ENCODE measurements at regions not wholly inside any gene's neighbourhood (a gene's known extent, or its start where the extent isn't known, plus 50 kb on each side); places are given as distances from the start of the nearest gene placed in this dataset.

DNA sequence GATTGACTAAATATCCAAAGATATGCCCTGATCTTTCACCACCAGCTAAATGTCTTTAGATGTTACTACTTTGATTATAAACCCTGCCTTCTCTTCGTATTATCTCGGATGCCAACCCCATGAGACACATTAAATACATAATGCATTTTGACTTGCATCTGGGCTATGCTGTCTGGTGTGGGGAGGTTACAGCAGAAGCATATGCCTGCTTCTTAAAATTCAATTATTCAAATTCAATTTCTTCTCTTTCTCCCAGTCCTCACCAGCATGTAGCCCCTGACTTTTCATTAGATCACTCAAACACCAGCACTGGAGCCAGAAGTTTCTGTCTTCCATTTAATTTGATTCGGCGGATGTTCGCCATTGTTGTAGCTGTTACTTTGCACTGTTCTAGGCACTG lies 360.7 kb upstream of the CAMK1G start:
- DNase-seq (ENCODE audit: low spot score), result no peak

DNA sequence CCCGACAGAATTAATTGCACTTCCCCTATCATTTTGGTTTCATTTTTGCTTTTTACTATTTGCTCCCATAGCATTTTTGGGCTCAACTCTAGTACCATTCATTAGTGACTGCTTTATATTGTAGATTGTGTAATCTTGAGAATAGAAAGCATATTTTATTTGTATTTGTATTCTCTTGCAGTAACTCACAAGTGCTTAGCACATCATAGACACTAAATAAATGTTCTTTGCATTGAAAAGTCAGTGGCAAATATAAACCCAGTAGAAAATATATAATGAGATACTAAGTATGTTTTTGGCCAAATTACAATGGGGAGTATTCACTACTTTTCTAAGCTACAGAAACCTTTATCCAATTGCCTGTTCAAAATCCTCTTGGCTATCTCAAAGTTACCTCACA lies 359.7 kb upstream of the CAMK1G start:
- DNase-seq (ENCODE audit: low spot score), result no peak

DNA sequence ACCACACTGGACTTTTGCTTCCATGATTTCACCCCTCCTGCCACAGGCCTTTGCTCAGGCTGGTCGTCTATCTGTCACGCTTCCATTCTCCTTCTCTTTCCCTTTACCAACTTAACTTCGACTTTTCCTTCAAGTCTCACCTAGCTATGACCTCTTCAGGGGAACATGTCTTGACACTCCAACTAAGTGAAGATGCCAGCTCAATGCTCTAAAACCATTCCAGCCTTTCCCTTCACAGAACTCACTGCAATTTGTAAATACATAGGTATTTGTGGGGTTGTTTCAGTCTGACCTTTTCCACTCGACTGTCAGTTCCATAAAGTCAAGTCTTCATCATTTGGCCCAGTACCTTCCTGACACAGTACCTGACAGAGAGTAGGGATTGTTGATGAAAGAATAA lies 358.6 kb upstream of the CAMK1G start:
- DNase-seq (ENCODE audit: low spot score), result no peak

DNA sequence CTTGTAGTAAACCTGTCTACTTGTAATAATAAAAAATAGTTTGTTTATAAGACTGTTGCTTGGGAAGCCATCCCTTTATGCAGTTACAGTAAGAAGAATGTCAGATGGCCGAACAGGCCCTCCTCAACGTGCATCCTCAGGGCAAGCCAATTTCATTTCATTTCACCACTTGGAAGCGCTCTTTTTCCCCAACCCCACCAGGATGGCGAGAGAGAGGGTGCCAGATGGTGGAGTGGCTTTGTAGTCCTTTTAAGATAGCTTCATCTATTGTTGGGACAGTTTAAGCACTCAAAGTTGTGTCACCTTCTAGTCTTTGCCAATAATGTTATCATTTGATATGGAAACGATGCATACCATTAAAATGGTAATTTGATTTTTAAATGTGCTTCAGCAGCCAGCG lies 356.3 kb upstream of the CAMK1G start:
- DNase-seq (ENCODE audit: low spot score), result no peak

DNA sequence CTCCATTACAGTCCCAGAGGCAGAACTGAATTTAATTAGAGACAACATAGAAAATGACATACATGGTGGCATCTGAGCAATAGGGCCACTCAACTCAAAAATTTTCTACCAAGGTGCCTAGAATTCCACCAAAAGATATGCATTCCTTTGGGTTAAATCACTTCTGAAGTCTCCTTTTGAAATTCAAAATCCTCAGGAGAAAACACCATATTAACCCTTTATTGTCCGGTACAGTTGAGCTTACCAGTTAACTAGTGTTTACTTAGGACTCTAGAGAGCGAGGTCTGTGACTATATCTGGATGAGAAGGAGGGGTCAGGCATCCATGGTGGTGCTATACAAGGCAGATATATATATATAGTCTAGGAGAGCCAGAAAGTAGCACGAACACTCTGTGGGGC lies 355.6 kb upstream of the CAMK1G start:
- DNase-seq (ENCODE audit: low spot score), result no peak

DNA sequence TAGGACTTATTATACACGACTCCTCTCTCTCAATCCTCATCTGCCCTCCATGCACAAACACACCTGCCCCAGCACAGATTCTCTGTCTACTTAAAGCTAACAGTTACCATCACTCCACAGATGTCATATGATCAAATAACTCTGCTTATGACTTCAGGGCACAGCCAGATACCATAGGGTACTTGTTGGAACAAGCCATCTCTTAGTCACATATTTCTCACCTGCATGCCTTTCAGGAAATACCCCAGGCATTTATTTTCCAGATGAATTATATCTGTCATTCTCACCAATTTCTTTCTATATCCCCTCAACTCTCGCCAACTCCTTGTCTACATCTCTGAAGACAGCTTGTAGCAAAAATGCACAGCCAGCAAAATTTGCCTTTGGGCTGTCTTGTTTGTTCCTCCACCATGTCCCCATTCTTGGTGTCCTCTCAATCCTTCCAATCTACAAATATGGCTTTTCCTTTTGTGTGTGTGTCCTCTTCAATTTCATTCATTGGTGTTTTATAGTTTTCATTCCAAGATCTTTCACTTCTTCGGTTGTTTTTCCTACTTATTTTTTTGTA lies 353.9 kb upstream of the CAMK1G start:
- DNase-seq (ENCODE audit: low spot score), result no peak

DNA sequence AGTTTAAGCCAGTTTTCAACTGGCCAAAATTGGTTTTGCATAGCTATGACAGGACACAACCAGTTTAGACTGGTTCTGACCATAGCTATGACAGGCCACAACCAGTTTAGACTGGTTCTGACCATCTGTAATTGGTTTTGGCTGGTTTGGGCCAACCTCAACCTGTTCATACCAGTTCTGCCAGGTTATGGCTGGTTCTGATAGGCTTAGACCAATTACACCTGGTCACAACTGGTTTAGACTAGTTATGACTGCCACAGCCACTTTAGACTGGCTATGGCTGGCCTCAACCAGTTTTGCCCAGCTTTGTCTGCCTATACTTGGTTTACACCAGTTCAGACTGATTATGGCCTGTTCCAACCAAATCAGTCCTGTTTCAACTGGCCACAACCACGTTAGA lies 353.2 kb upstream of the CAMK1G start:
- DNase-seq (ENCODE audit: low spot score), result no peak

DNA sequence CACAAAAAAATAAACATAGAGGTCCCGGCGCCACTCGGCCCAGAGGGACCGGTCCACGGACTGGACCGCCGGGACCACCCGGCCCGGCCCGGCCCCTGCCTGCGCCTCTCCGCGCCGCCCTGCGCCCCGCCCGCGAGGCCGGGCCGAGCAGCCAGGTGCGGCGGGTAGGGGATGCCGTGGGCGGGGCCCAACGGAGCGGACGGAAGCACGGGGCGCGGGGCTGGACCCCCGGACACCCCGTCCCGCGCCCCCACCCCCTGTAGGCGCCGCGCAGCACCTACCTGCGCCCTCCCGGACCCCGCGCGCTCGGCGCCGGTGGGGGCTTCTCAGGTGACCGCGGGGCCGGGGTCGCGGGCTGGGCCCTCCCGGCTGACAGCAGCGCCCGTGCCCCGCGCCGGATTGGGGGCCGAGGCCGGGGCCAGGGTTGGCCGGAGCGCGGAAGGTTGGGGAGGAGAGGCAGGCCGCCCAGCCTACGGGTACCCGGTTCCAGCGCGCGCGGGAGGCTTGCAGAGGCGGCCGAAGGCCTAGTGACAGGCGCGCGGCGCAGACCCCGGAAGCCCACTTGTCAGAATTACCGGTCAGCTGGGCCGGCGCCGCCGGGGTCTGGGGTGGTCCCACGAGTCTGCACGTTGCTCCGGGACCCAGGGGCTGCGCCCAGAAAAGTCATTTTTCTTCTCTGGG lies 351.9 kb upstream of the CAMK1G start:
- DNase-seq (ENCODE audit: low spot score), result no peak

DNA sequence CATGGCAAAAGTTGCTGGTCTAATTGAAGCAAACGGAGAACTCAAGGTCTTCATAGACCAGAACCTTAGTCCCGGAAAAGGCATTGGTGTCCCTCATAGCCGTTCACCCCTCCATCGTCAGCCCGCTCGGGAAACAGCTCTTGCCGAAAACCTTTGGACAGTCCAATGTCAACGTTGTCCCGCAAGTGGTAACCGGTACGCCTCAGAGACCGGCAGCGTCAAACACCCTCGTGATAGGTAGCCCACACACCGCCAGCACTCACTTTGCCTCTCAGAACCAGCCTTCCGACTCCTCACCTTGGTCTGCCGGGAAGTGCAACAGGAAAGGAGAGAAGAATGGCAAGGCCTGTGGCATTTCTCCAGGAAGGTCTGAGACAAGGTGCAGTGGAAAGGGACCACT lies 351.3 kb upstream of the CAMK1G start:
- DNase-seq (ENCODE audit: low spot score), result no peak

DNA sequence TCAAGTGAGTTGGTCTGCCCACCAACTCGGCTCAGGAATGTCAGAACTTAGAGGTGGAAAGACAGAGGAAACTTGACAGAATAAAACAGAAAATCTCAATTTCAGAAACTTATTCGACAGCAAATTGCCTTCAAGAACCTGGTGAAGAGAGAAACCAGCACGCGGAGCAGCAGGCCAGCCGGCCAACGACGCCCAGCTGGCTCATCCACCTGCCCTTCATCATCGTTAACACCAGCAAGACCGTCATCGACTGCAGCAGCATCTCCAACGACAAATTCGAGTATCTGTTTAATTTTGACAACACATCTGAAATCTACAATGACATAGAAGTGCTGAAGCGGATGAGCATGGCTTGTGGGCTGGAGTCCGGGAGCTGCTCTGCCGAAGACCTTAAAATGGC lies 350.8 kb upstream of the CAMK1G start:
- DNase-seq (ENCODE audit: low spot score), result no peak

DNA sequence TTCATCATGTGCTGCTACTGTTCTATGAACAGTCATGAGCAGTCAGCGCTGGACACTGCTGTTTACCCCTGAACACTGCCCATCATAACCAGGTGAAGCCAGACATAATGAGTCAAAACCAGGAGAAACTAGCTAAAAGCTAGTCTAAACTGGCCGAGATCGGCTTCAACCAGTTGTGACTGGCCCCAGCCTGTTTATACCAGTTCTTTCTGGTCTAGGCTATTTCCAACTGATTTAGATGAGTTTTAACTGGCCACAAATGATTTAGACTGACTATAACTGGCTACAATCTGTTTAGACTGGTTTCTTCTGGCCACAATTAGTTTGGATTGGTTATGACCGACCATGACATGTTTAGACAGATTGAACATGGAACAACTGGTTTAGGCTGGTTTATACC lies 348.3 kb upstream of the CAMK1G start:
- no peak for DNase-seq (ENCODE audit: low spot score)

DNA sequence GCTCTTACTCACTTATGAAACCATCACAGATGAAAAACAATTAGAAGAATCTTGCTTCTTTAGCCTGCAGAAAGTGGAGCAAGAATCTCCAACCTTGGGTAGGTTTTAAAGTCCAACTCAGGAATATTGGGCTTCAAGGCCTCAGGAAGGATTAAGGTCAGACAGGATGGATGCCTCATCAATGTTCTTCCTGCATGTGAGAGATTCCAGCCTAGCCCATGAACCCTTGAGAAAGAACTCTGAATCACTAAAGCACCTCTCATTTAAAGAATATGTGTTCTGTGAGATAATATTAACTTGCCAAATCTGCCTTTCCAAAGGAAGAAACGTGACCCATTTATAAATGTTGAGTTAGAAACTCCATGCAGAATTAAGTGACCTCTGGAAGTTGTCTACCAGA lies 345.2 kb upstream of the CAMK1G start:
- DNase-seq (ENCODE audit: low spot score), result no peak

DNA sequence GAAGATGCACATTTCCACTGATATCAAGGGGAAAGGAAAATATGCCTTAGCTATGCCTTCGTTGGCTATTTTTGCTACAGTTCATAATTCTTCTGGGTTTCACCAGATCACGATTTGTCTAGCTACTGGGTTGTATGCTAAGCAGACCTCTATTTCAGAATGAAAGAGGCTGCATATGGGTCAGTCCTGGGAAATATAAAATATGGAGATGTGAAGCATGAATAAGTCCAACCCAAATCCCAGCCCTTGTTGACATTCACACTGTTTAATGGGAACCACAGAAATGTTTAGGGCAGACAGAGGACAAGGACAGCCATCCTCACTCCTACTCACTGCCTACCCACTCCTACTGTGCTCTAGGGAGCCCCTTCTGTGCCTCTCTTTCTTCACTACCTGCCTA lies 343.2 kb upstream of the CAMK1G start:
- no peak for DNase-seq (ENCODE audit: low spot score)

DNA sequence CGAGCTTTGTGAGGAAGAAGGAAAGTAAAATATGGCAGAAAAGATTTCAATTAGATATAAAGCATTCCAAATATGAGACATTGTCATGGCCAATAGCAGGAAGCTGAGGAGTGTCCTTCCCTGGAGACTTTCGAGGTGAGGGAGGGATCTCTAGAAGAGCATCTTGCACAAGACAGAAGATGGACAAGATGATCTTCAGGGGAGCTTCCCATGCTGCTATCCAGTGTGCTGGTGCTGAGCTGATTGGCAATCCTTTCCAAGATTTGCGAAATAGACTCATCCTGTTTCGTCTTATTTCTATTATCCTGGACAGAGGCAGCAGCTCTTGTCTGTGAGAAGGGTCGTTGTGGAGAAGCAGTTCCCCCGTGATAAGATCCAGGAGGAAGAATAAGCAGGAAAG lies 342.0 kb upstream of the CAMK1G start:
- DNase-seq (ENCODE audit: low spot score), result no peak

DNA sequence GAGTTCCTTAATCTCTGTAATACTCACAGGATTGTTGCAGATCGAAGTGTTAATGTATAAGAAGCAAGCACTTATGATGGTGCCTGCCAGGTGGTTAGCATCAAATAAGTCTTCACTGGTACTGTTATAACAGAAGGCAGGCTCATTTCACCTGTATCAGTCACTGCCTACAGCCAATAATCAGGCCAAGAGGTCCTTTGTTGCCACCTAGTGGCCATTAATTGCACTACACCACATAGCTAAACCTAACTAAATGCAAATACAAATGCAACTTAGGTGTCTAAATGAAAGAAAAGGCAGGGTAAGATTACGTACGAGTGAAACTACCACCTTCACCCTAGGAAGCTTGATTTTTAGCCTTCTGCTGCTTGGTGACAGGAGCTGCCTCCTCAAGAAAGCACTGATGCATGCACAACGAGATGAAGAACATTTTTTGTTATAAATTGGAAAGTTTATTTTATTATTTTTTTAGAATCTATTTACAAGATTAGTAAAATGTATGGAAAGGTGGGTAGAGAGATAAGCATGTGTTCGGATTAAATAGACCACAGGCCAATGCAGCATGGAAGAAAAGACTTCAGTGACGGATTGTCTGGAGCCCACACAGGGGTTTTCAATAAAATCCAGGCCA lies 334.8 kb upstream of the CAMK1G start:
- DNase-seq (ENCODE audit: low spot score), result peak; percentile 52

DNA sequence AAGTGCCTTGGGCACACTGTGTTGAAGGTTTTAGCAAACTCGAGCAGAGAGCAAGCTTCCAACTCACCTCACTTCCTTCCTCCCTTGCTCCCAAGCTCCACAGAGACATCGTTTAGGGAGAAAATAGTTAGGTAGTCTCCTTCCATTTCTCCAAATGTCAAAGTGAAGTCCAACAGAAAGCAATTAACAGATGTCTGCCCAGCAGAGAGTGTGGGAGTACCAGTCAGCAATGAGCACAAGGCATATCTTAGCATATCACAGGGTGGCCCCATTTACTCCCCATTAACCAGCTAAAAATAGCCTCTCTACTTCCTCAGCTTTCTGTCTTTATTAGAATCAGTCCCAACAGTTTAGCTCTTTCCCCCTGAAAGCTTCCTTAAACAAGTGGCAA lies 334.2 kb upstream of the CAMK1G start:
- no peak for DNase-seq (ENCODE audit: low spot score)

DNA sequence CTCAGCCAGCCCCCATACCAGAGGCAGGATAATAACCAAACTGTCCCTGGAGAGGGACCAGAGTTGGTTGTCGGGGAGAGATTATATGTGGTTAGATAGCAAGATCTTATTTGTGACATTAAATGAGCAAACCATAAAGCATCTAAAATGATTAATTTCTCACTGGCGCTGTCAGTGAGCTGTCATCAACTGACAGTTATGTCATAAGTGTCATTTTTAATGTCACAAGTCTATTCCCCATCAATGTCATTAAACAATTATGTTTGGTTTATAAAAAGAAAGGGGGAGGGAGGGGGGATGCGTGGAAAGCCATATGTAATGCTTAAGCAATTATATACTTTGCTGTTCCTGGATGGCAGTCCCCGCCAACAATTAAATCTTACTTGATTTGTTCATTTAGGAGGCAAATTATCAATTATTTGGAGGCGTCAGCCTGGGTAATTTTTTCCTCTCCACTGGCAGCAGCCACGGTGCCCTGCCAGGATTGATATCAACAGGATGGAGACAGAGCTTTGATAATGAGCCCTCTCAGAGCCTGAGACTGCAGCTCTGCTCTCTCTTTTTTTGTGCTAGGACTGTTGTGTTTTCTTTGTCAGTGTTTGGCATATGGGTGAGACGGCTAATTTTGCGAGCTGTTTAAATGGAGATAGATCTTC lies 333.6 kb upstream of the CAMK1G start:
- no peak for DNase-seq (ENCODE audit: low spot score)

DNA sequence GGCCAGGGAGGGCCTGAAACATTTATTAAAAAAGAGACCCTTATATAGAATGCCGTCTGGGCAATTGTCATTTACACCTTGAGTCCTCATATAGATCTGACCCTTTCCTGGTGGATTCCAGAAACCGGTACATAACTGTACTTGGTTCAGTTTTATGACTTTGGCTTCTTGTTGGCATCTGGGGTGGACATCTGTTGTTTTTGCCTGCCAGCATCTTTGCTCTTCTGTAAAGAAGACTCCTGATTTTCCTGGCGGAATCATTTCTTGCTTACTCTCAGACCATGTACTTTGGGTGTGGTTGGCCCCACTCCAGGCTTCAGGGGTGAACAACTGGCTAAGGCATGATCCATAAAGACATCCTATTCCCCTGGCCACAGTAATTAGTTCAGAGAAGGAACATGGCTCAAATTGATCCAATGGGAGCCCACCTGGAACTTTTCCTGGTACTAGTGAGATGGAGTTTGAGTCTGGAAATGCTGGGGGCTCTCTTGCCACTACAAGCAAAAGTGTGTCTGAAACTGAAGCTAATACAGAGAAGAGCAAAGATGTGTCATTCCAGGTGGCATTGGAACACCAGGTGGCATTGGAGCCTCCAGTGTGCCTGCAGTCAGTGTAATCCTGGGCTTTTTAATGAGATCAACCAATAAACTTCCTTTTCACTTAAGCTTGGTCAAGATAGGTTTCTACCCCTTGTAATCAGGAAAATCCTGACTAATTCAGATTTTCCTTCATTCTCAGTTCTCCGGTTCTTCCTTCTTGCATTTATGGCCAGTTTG lies 332.5 kb upstream of the CAMK1G start:
- DNase-seq (ENCODE audit: low spot score), result no peak

DNA sequence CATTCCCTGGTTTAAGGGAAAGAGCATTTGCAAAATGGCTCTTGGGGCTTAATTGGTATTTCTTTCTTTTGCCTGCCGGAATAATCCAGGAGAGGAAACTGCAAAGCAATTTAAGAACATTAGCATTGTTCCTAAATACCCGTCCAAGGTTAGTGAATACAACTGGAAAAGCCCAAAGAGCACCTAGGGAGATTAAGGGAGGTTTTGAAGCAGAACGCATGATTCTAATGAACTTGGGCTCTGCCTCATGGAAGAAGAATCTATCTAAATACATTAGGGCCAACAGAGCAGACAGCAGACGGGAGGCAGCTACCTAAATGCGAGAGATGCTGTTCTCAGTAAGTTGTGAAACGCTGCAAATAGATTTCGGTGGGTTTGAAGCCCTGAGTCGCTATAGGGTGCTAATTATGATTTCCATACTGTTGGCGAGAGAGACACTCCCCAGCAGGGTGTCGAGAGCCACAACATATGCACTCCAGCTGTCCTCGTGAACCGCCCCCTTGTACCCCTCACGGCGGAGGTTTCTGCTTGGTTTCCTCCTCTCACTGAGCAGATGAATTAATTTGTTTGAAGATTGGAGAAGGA lies 326.7 kb upstream of the CAMK1G start:
- no peak for DNase-seq (ENCODE audit: low spot score)

DNA sequence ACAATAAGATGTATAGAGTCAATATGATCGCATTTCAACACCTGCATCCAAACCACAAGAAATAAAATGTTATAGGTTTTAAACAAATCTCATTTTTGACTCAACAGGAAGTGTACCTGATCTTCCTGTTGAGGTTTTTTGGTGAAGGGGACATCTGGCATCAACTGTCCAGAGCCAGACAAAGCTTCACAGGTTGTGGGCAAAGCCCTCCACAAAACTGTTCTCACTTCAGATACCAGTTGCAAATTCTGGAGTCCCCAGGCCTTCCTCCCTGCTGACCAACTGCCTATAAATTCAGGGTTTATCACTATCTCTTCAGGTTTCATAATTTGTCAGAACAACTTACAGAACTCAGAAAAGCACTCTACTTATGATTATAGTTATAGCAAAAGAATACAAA lies 326.1 kb upstream of the CAMK1G start:
- DNase-seq (ENCODE audit: low spot score), result no peak

DNA sequence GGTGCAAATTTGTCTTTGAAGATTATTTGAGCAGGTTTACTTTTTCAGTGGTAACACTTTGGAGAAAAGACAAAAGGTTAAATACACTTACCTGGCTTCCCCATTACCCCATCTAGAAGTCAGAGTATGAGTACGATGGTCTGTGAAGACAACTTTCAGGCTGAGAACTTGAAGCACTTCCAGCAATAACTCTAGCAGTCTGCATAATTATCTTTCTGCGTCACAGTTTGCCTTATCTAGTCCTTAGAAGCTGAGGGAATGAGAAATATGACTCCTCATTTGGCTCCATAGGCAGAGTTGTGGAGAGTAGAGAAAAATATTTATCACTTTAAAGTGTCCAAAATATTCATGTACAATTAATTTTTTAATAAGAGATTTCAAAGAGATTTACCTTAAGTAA lies 323.4 kb upstream of the CAMK1G start:
- DNase-seq (ENCODE audit: low spot score), result no peak

DNA sequence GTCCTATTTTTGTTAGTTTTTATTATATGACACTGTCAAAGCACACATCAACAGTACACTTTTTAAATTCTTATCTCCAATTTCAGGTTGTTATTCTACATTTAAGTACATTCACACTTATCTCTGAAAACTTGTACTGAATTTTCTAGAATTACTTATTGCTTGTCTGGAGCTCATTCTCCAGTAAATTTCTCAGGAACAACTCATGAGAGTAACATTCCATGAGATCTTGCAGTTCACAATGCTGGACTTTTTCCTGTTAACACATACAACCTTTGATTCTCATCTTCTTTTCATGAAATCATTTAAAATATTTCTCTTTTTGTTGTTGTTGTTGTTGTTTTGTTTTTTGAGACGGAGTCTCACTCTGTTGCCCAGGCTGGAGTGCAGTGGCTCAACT lies 320.9 kb upstream of the CAMK1G start:
- DNase-seq (ENCODE audit: low spot score), result no peak

Data from HuH-7 (cell line).